Thymus (tissue), 11 donors: ENCODE measurements at regions not wholly inside any gene's neighbourhood (a gene's known extent, or its start where the extent isn't known, plus 50 kb on each side); places are given as distances from the start of the nearest gene placed in this dataset.
A peak's percentile ranks its signal among the peaks of the same experiment; 100 is the strongest.

Experiments
- DNase-seq, 9 donors: peaks; one replicate each; pipeline ENCODE4 v3.0.0-alpha.2; 2013; ENCODE audit warnings: low spot score in 9 of 9, low read depth in 6 of 9, missing footprints in 1 of 9
- H3K27ac ChIP-seq, 2 donors: one replicate each; pipeline ENCODE4 v1.5.1; 2013; ENCODE audit warnings: control low read depth in 1 of 2, low read depth in 1 of 2, low read length in 1 of 2, mild to moderate bottlenecking in 1 of 2, moderate library complexity in 1 of 2
- H3K27me3 ChIP-seq, 2 donors: one replicate each; pipeline ENCODE4 v1.5.1; 2013; ENCODE audit warnings: low read length in 1 of 2; ENCODE audit not compliant: control insufficient read depth in 2 of 2, insufficient read depth in 1 of 2
- H3K36me3 ChIP-seq, 2 donors: one replicate each; pipeline ENCODE4 v1.5.1; 2013; ENCODE audit warnings: low read length in 1 of 2, mild to moderate bottlenecking in 1 of 2, moderate library complexity in 1 of 2; ENCODE audit not compliant: control insufficient read depth in 2 of 2, insufficient read depth in 2 of 2
- H3K4me1 ChIP-seq, 2 donors: one replicate each; pipeline ENCODE4 v1.5.1; 2013; ENCODE audit warnings: low read length in 2 of 2; ENCODE audit not compliant: control insufficient read depth in 2 of 2, insufficient read depth in 2 of 2
- H3K4me3 ChIP-seq, 2 donors: one replicate each; pipeline ENCODE4 v1.5.1; 2013; ENCODE audit warnings: low read length in 2 of 2, control low read depth in 1 of 2, mild to moderate bottlenecking in 1 of 2
- H3K9me3 ChIP-seq, 2 donors: one replicate each; pipeline ENCODE4 v1.5.1; 2013; ENCODE audit warnings: low read length in 1 of 2, mild to moderate bottlenecking in 1 of 2; ENCODE audit not compliant: control insufficient read depth in 2 of 2, insufficient read depth in 1 of 2
- WGBS: extraction: QIAGEN DNeasy Blood & Tissue Kit; methylation state at CpG from one replicate; pipeline ENCODE4 v1.1.7; 2013; 5-methylcytosine and 5-hydroxymethylcytosine counted together
- donor health status: healthy.

GRCh38 chr7:1286946-1287645, 54.4 kb downstream of the UNCX start:
- H3K27me3 ChIP-seq = peaks cover 19 to 63% of the 10 kb centered on the region in 2 donors
- H3K4me3 ChIP-seq = no peak overlapping the region
- WGBS = 86% methylated on average over 26 of the region's 26 CpGs
- DNase-seq = no peak
- peaks cover 0 to 6% of the 10 kb centered on the region in 2 donors for H3K4me1 ChIP-seq
- H3K9me3 ChIP-seq = no peaks in the 10 kb centered on the region
- no peak overlapping the region for H3K27ac ChIP-seq
- no peaks in the 10 kb centered on the region for H3K36me3 ChIP-seq

- 89% methylated on average over 19 of the region's 19 CpGs for WGBS
- no peak overlapping the region for H3K4me3 ChIP-seq
- no peak for DNase-seq
- H3K36me3 ChIP-seq = no peaks in the 10 kb centered on the region
- H3K4me1 ChIP-seq = peaks cover 0 to 6% of the 10 kb centered on the region in 2 donors
- no peak overlapping the region for H3K27ac ChIP-seq
- H3K9me3 ChIP-seq = no peaks in the 10 kb centered on the region
- H3K27me3 ChIP-seq = peaks cover 19 to 69% of the 10 kb centered on the region in 2 donors
Measured at GRCh38 chr7:1287752-1288201, 55.1 kb downstream of the UNCX start.

- no peaks in the 10 kb centered on the region for H3K9me3 ChIP-seq
- WGBS = 89% methylated on average over 26 of the region's 26 CpGs
- no peaks in the 10 kb centered on the region for H3K36me3 ChIP-seq
- DNase-seq = no peak
- peaks cover 0 to 6% of the 10 kb centered on the region in 2 donors for H3K4me1 ChIP-seq
- no peak overlapping the region for H3K27ac ChIP-seq
- no peak overlapping the region for H3K4me3 ChIP-seq
- H3K27me3 ChIP-seq = peaks cover 19 to 77% of the 10 kb centered on the region in 2 donors
Measured at GRCh38 chr7:1288390-1288995, 55.8 kb downstream of the UNCX start.

GRCh38 chr7:1288996-1289551, 56.4 kb downstream of the UNCX start:
- peaks cover 19 to 80% of the 10 kb centered on the region in 2 donors for H3K27me3 ChIP-seq
- no peaks in the 10 kb centered on the region for H3K36me3 ChIP-seq
- 90% methylated on average over 32 of the region's 32 CpGs for WGBS
- no peak overlapping the region for H3K4me3 ChIP-seq
- H3K4me1 ChIP-seq = peaks cover 0 to 6% of the 10 kb centered on the region in 2 donors
- DNase-seq = no peak
- no peaks in the 10 kb centered on the region for H3K9me3 ChIP-seq
- H3K27ac ChIP-seq = no peak overlapping the region

- peak in 1 of 9 donors; percentile 2 for DNase-seq
- no peaks in the 10 kb centered on the region for H3K36me3 ChIP-seq
- peaks cover 0 to 6% of the 10 kb centered on the region in 2 donors for H3K4me1 ChIP-seq
- H3K4me3 ChIP-seq = no peak overlapping the region
- 34% methylated on average over 20 of the region's 20 CpGs for WGBS
- H3K9me3 ChIP-seq = no peaks in the 10 kb centered on the region
- H3K27me3 ChIP-seq = peaks cover 19 to 79% of the 10 kb centered on the region in 2 donors
- H3K27ac ChIP-seq = no peak overlapping the region
Measured at GRCh38 chr7:1289666-1290025, 57.0 kb downstream of the UNCX start.

GRCh38 chr7:1290026-1290678, 57.5 kb downstream of the UNCX start:
- Histone ChIP-seq H3K36me3 (no peaks in the 10 kb centered on the region), H3K27ac (no peak overlapping the region), H3K4me3 (peak overlapping the region; percentile 10 to 25), H3K9me3 (no peaks in the 10 kb centered on the region), H3K27me3 (peaks cover 19 to 76% of the 10 kb centered on the region in 2 donors), H3K4me1 (peaks cover 0 to 6% of the 10 kb centered on the region in 2 donors)
- peak in 3 of 9 donors; percentile 9 to 23 (median 11) for DNase-seq
- 5% methylated on average over 50 of the region's 50 CpGs for WGBS

- no peaks in the 10 kb centered on the region for H3K36me3 ChIP-seq
- H3K9me3 ChIP-seq = no peaks in the 10 kb centered on the region
- no peak for DNase-seq
- 50% methylated on average over 37 of the region's 37 CpGs for WGBS
- peaks cover 0 to 6% of the 10 kb centered on the region in 2 donors for H3K4me1 ChIP-seq
- H3K4me3 ChIP-seq = peak overlapping the region in 1 of 2 donors; percentile 25
- H3K27ac ChIP-seq = no peak overlapping the region
- peaks cover 19 to 78% of the 10 kb centered on the region in 2 donors for H3K27me3 ChIP-seq
Measured at GRCh38 chr7:1290679-1291356, 58.1 kb downstream of the UNCX start.

GRCh38 chr7:1291357-1291689, 58.7 kb downstream of the UNCX start:
- peaks cover 0 to 6% of the 10 kb centered on the region in 2 donors for H3K4me1 ChIP-seq
- no peak overlapping the region for H3K4me3 ChIP-seq
- H3K27me3 ChIP-seq = peaks cover 19 to 81% of the 10 kb centered on the region in 2 donors
- no peaks in the 10 kb centered on the region for H3K9me3 ChIP-seq
- H3K27ac ChIP-seq = no peak overlapping the region
- no peaks in the 10 kb centered on the region for H3K36me3 ChIP-seq
- 86% methylated on average over 13 of the region's 13 CpGs for WGBS
- no peak for DNase-seq
